ENCODE measurements at regions not wholly inside any gene's neighbourhood (a gene's known extent, or its start where the extent isn't known, plus 50 kb on each side); places are given as distances from the start of the nearest gene placed in this dataset.

DNA sequence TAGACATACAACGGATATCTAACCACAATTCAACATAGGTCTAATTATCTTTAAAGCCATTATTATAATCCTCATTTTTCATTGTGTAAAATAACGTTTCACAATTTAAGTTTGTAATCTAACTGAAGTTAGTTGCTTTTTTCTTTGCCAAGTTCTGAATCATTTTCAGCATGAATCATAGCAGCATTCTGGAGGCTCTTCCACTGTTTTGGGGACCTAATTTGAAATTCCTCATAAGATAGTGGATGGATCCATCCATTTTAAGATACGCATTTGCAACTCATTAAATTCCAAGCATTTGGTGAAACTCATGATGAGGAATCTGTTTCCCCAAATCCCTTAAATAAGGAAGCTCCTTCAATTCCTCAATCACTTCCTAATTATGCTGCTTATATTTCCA, 447.1 kb upstream of the CDH10 start:
- TF ChIP-seq CTCF (IDR thresholded peaks at IDR 0.05; ENCODE audit: insufficient read depth, low read length, poor library complexity, severe bottlenecking) (no peak), EZH2phosphoT487 (conservative IDR thresholded peaks at IDR 0.05; ENCODE audit: low read length) (no peak)

Measured in SU-DHL-6 (cell line).